ENCODE measurements at regions not wholly inside any gene's neighbourhood (a gene's known extent, or its start where the extent isn't known, plus 50 kb on each side); places are given as distances from the start of the nearest gene placed in this dataset.

- no peaks in the 10 kb centered on the region for H3K4me1 Mint-ChIP-seq (ENCODE audit: low read depth)
- no peak overlapping the region for H3K4me3 ChIP-seq (ENCODE audit: low read length)
- peaks cover 5 to 12% of the 10 kb centered on the region in 2 experiments for H3K27me3 ChIP-seq (ENCODE audit: control insufficient read depth in 1 of 2, insufficient read depth in 2 of 2, low read length in 2 of 2)
- no peak for TF ChIP-seq CTCF (IDR thresholded peaks at IDR 0.05)
- H3K4me3 Mint-ChIP-seq = no peak overlapping the region
- H3K27ac Mint-ChIP-seq = no peak overlapping the region
- H3K4me1 ChIP-seq (ENCODE audit: insufficient read depth, low read length) = peaks cover 4% of the 10 kb centered on the region
- H3K27ac ChIP-seq (ENCODE audit: low read depth in 1 of 2, low read length in 2 of 2) = no peak overlapping the region
- ATAC-seq (ENCODE audit: poor library complexity) (no peak), DNase-seq (peak in 2 of 14 experiments; percentile 5 to 18)
- intact Hi-C loops (cut with DNase I, micrococcal nuclease) = no loop called here
- peaks cover 8% of the 10 kb centered on the region for H3K9me3 Mint-ChIP-seq
- H3K36me3 ChIP-seq (ENCODE audit: insufficient read depth, low read length) = no peaks in the 10 kb centered on the region
- H3K36me3 Mint-ChIP-seq (ENCODE audit: low read depth) = no peaks in the 10 kb centered on the region
- H3K9me3 ChIP-seq (ENCODE audit: control insufficient read depth in 1 of 2, insufficient read depth in 1 of 2, low read length in 2 of 2) = peaks cover 26 to 46% of the 10 kb centered on the region in 2 experiments
- POLR2A ChIA-PET = no interaction called here
- CTCF ChIA-PET = no interaction called here
- H3K27me3 Mint-ChIP-seq = peaks cover 29% of the 10 kb centered on the region
Measured at GRCh38 chr2:128472789-128473174, 154.1 kb upstream of the HS6ST1 start.

- TF ChIP-seq CTCF (IDR thresholded peaks at IDR 0.05) = no peak
- ChIA-PET CTCF (no interaction called here), POLR2A (no interaction called here)
- DNase-seq (peak in 3 of 14 experiments; percentile 4 to 19 (median 10)), ATAC-seq (ENCODE audit: poor library complexity) (no peak)
- peaks cover 6% of the 10 kb centered on the region for H3K9me3 Mint-ChIP-seq
- no peak overlapping the region for H3K4me3 ChIP-seq (ENCODE audit: low read length)
- no peak overlapping the region for H3K27ac Mint-ChIP-seq
- H3K36me3 Mint-ChIP-seq (ENCODE audit: low read depth) = no peaks in the 10 kb centered on the region
- H3K36me3 ChIP-seq (ENCODE audit: insufficient read depth, low read length) = no peaks in the 10 kb centered on the region
- H3K4me1 Mint-ChIP-seq (ENCODE audit: low read depth) = no peaks in the 10 kb centered on the region
- no peak overlapping the region for H3K27ac ChIP-seq (ENCODE audit: low read depth in 1 of 2, low read length in 2 of 2)
- no peak overlapping the region for H3K4me3 Mint-ChIP-seq
- peaks cover 4% of the 10 kb centered on the region for H3K4me1 ChIP-seq (ENCODE audit: insufficient read depth, low read length)
- intact Hi-C loops (cut with DNase I, micrococcal nuclease) = no loop called here
- H3K27me3 ChIP-seq (ENCODE audit: control insufficient read depth in 1 of 2, insufficient read depth in 2 of 2, low read length in 2 of 2) = peaks cover 5 to 12% of the 10 kb centered on the region in 2 experiments
- peaks cover 31% of the 10 kb centered on the region for H3K27me3 Mint-ChIP-seq
- peaks cover 22 to 40% of the 10 kb centered on the region in 2 experiments for H3K9me3 ChIP-seq (ENCODE audit: control insufficient read depth in 1 of 2, insufficient read depth in 1 of 2, low read length in 2 of 2)
Measured at GRCh38 chr2:128473175-128474035, 154.7 kb upstream of the HS6ST1 start.

- CTCF ChIA-PET = no interaction called here
- Histone ChIP-seq H3K36me3 (ENCODE audit: insufficient read depth, low read length) (no peaks in the 10 kb centered on the region), H3K4me1 (ENCODE audit: insufficient read depth, low read length) (peaks cover 4% of the 10 kb centered on the region), H3K27me3 (ENCODE audit: control insufficient read depth in 1 of 2, insufficient read depth in 2 of 2, low read length in 2 of 2) (peaks cover 10 to 12% of the 10 kb centered on the region in 2 experiments), H3K9me3 (ENCODE audit: control insufficient read depth in 1 of 2, insufficient read depth in 1 of 2, low read length in 2 of 2) (peaks cover 15 to 37% of the 10 kb centered on the region in 2 experiments), H3K4me3 (ENCODE audit: low read length) (no peak overlapping the region), H3K27ac (ENCODE audit: low read depth in 1 of 2, low read length in 2 of 2) (no peak overlapping the region)
- ATAC-seq (ENCODE audit: poor library complexity) (no peak), DNase-seq (peak in 1 of 14 experiments; percentile 3)
- intact Hi-C loops (cut with DNase I, micrococcal nuclease) = no loop called here
- Mint-ChIP-seq H3K36me3 (ENCODE audit: low read depth) (no peaks in the 10 kb centered on the region), H3K4me3 (no peak overlapping the region), H3K27me3 (peaks cover 34% of the 10 kb centered on the region), H3K27ac (no peak overlapping the region), H3K4me1 (ENCODE audit: low read depth) (no peaks in the 10 kb centered on the region), H3K9me3 (no peaks in the 10 kb centered on the region)
- TF ChIP-seq CTCF (IDR thresholded peaks at IDR 0.05) = no peak
- POLR2A ChIA-PET = no interaction called here
Measured at GRCh38 chr2:128474036-128474955, 155.6 kb upstream of the HS6ST1 start.

Measured in CD4-positive, alpha-beta T cell (primary cell).